ENCODE measurements at regions not wholly inside any gene's neighbourhood (a gene's known extent, or its start where the extent isn't known, plus 50 kb on each side); places are given as distances from the start of the nearest gene placed in this dataset.
"Not testable (repeated sequence)": the region's sequence is repeated elsewhere in the genome, so short reads cannot be mapped to it uniquely, and the experiment has no call there.

DNA sequence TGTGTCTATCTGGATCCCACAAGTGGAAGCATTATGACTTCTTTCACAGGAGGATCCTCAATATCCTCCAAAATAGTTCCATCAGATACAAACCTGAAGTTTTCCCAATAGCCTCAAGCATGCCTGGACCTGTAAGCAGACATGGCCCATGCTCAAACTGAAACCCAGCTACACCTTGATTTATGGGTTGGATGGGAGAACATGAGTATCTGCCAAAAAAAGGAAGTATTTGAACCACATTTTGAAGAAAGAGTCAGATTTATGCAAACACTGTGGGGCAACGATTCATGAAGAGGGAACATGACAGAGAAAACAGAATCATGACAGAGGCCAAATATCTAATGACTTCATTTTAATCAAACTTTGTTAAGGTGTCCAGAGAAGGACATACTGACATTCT is 351.0 kb upstream of the NFIA start:
- no peak for DNase-seq (ENCODE audit: low spot score)

DNA sequence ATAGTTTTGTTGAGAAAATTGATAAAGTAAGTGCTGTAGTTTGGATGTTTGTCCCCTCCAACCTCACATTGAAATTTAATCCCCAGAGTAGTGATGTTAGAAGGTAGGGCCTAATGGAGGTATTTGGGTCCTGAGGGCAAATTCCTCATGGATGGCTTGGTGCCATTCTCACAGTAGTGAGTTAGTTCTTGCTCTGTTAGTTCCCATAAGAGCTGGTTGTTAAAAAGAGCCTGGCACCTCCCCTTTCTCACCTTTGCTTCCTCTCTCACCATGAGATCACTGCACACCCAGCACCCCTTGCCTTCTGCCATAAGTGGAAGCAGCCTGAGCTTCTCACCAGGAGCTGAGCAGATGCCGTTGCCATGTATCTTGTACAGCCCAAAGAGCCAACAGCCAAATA is 354.8 kb upstream of the NFIA start:
- DNase-seq (ENCODE audit: low spot score): no peak

DNA sequence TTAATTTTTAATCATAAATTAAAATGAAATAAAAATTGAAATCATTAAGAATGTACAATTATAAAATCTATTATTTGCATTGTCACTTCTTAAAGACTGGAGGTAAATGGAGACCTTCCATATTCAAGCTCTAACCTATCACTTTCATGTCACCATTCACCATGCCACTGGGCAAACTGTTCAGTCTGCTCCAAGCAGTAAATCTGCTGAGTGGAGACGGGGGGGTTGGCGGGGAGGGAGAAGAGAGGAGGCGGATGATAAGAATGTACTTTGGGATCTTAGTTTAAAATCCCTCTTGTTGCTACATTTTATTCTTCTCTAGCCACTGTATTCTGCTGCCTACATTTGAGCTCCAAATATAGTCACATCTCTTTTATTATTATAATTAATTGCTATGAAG is 365.9 kb upstream of the NFIA start:
- DNase-seq (ENCODE audit: low spot score): no peak

DNA sequence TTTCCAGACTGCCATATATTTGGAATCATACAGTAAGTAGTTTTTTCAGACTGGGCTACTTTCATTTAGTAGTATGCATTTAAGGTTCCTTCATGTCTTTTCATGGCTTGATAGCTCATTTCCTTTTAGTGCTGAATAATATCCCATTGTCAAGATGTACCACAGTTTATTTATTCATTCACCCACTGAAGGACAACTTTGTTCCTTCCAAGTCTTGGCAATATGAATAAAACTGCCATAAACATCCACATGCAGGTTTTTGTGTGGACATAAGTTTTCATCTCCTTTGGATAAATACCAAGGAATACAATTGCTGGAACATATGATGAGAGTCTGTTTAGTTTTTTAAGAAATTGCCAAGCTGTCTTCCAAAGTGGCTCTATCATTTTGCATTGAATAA is 366.4 kb upstream of the NFIA start:
- DNase-seq (ENCODE audit: low spot score): no peak

DNA sequence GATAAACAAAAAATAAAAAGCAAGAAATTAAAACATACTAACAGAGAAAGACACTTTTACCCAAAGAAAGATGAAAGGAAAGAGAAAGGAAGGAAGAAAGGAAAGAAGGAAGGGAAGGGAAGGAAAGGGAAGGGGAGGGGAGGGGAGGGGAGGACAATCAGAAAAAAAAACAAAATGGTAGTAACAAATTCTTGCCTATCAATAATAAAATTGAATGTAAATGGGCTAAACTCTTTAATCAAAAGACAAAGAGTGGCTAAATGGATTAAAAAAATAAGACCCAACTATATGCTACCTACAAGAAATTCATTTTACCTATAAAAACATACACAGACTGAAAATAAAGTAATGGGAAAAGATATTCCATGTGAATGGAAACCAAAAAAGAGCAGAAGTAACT is 372.9 kb upstream of the NFIA start:
- no peak for DNase-seq (ENCODE audit: low spot score)

DNA sequence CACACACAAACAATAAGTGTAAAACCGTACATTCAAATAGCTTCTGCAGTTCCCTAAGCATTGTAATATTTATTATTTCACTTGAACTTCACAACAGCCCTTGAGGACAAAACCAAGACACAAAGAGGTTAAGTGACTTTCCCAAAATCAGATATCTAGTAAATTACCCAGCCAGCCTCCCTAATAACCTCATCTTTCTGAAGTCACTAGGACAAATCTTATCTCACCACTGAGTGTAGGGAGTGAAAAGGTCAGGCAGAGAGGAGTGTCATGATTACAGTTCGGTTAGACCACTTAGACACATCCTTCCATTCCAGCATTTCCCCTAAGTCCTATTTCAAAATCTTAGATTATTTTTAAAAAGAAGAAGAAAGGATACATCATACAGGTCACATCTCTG is 377.3 kb upstream of the NFIA start:
- no peak for DNase-seq (ENCODE audit: low spot score)

DNA sequence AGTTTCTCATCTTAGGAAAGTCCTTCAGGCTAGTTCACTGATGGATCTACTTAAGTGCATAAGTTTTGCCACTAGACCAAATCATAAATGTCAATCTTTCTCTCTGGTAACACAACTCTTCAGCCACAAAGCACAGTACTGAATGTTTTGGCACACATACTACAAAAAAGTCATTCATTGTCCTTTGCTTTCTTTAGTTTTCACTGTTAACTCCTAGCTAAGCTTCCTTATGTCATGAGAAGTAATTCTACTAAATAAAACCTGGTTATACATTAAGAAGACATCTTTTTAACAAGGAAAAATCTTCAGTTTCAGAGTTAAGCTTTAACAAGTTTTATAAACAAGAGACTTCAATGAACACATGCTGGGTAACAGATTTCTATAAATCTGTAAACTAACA is 379.2 kb upstream of the NFIA start:
- DNase-seq (ENCODE audit: low spot score): no peak

DNA sequence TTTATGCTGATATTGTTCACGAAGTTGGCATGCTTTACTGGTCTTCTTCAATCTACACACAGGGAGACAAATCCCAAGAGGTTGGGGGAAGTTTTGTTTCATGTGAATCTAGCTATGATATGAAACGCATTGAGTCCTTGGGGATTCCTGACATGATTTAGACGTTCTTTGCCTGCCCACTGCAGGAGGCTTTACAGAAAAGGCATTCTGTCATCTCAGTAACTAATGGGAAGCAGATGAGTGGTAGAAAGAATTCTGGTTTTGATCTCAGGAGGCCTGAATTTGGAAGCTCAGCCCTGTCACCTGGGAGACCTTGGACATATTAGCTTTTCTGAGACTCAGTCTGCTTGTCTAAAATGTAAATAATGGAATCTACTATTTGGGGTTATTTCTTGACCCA is 383.0 kb upstream of the NFIA start:
- DNase-seq (ENCODE audit: low spot score): no peak

DNA sequence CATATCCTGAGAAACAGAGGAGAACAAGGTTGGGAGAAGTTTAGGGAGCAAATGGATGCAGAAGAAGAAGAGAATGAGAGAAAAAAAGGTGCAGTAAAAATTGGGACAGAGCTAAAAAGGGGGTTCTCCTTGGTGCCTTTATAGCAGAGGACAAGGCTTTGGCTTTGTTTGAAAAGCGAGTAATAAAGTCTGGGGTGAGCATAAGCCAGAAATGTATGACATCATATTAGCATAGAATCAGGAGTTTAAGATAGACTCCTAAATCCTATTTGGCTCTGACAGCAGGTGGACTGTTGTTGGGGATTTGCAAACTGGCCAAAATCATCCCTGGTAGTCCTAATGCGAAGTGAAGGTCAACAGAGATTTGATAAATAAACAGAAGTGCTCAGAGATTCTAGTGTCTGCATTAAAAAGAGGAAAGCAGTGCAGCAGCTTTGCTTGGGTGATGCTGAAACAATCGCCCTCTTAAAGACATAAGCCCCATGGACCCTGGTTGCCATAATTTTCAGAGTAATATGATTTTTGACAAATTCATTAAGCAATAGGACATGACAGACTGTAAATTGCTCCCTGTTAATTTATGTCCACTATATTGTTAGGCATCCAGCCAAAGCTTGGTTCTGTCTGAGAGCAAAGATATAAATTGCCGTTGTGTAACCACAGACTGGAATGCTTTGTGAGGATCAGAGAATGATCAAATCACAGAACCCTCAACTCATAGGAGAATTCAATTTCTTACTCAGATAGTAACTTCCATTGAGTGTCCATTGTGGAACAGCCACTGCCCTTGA is 385.0 kb upstream of the NFIA start:
- DNase-seq (ENCODE audit: low spot score): no peak

DNA sequence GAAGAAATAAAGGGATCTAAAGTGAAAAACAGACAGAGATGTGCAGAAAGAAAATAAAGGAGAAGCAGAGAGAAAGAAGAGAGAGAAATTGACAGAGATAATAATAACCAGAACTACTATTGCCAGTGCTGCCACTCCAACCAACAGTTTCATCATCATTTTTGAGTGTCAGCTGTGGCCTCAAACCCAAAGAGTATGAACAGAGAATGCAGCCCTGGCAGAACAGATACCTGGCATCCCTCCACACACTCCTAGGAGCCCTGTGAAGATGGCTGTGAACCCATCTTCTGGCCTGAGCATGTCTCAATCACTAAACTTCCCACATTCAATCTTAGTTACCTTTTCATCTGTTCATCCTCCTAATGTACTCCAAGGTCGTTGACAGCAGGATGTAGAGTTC is 385.8 kb upstream of the NFIA start:
- DNase-seq (ENCODE audit: low spot score): no peak

DNA sequence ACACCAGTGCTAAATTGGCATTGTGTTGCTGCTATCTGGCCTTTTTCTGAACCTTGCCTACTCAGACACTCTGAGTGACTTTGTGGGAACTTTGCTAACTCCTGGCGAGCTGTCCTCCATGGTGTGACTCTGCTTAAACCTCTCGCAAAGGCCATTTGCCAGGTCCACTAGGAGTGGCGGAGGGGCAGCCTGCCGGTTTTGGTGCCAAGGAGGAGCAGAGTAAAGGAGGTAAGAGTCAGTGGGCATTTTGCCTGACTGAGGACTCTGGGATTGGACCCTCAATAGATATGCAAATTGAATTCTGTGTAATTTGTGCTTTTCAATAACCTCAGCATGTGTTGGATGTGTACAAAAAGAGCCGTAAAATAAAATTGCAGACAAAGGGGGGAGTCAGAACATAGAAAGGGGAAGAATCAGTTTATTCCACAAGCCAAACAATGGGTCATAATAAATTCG is 386.6 kb upstream of the NFIA start:
- no peak for DNase-seq (ENCODE audit: low spot score)

DNA sequence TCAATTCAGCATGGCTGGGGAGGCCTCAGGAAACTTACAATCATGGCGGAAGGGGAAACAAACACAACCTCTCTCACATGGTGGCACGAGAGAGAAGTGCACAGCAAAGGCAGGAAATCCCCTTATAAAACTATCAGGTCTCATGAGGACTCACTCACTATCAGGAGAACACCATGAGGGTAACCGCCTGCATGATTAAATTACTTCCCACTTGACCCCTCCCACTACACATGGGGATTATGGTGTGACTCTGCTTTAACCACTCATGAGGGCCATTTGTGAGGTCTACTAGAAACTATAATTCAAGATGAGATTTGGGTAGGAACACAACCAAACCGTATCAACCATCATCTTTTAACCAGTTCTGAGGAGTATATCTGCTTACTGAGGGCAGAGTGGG is 387.4 kb upstream of the NFIA start:
- DNase-seq (ENCODE audit: low spot score): no peak

DNA sequence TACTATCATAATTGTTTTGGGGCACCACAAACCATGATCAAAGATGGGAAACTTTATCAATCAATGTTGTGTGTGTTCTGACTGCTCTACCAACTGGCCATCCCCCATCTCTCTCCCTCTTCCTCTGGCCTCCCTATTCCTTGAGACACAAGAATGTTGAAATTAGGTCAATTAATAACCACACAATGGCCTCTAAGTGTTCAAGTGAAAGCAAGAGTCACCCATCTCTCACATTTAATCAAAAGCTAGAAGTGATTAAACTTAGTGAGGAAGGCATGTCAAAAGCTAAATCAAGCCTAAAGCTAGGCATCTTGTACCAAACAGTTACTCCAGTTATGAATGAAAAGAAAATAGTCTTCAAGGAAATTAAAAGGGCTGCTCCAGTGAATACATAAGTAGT is 390.3 kb upstream of the NFIA start:
- DNase-seq (ENCODE audit: low spot score): no peak

DNA sequence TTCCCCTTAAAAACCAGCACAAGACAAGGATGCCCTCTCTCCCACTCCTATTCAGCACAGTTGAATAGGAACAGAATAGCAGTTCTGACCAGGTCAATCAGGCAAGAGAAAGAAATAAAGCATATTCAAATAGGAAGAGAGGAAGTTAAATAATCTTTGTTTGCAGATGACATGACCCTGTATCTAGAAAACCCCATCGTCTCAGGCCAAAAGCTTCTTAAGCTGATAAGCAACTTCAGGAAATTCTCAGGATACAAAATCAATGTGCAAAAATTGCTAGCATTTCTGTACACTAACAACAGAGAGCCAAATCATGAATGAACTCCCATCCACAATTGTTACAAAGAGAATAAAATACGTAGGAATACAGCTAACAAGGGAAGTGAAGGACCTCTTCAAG is 394.1 kb upstream of the NFIA start:
- DNase-seq (ENCODE audit: low spot score): not testable (repeated sequence)

DNA sequence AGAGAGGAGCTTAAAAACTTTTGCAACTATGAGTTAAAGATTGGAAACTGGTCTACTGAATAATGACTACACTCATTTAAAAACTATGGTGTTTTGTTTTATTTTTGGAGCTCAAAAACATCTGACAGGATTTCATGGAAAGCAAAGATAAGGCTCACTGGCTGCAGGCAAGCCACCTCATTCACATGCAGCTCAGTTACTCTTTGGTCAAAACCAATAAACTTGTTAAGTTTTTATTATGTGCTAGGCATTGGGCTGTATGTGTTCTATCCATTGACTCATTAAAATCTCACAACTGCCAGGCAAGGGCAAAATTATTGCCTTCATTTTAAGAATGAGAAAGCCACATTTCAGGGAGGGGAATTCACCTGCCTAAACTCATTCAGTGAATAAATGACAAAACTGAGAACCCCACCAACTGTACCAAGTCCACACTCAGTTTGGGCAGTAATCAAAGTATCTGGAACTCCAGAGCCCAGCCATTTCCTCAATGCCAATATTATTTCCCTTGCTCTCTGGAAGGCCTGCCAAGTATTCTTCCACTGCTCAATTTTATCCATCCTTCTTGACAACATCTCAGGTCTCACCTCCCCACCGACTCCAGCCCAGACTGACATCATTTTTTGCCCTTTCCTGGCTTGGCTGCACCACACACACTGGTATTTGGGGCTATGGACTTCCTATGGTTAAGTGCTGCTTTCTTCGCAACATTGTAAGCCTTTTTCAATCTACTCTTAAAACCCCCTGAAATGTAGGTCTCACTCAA is 401.1 kb upstream of the NFIA start:
- no peak for DNase-seq (ENCODE audit: low spot score)

DNA sequence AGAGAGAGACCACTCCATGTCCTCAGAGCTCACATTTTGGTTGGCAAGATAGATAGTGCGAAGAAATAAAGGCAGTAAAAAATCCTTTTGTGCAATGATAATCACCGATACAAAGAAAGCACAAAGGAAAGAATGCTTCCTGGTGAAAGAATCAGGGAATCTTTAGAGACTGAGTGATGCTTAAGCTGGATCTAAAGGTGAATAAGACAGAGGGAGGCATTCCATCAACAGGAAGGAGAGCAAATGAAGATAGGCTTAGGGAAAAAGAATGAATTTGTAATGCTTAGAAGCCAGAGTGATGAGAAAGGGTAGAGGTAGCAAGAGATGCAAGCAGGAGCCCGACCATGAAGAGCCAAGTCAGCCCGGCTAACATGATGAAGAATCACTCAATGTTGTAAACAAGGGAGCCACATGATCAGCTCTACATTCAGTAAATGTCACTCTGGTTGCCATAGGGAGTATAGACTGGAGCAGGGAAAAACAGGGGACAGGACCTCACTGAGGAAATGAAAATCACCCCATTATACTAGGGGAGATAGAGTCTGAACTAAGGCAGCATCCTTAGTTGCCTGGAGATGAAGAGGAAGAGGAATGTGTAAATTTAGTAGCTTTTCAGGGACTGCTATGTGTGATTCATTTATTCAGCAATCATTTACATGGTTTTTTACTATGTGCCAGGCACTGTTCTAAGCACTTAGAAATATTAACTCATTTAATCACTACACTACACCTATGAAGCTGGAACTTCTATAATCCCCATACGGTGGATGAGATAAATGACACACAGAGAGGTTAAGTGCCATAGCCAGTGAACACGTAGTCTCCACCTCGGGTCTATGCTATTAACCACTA is 402.6 kb upstream of the NFIA start:
- DNase-seq (ENCODE audit: low spot score): no peak

DNA sequence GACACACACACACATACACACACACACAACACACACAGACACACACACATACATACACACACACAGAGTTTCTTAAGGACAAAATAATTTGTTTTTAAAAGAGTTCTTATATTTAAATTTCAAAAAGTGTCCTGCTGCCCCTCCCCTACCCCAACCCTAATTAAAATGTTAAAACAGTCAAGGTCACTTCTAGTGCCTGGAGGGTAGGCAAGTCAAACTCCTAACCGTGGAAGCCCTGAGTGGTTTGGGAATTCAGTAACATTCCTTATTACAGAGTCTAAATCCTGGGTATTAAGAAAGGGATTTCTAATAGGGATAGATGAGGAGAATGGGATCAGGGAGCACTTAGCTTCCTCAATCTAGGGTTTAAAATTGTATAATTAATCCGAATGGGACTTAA is 403.6 kb upstream of the NFIA start:
- DNase-seq (ENCODE audit: low spot score): no peak

DNA sequence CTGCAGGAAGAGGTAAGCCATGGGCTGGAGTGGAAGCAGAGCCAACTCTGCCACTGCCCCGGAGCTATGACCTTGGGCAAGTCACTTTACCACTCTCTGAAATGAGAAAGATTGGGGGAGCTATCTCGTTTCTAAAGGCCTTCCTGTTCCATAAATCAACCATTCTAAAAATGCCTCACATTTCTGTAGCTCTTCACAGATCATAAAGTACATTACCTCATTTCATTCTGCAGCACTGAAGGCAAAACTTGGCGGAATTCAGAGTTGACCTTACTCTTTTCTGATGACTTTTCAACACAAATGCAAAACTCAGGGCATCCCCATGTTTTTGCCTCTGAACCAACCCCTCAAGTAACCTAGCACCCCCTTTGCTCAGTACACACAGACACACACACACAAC is 404.0 kb upstream of the NFIA start:
- no peak for DNase-seq (ENCODE audit: low spot score)

DNA sequence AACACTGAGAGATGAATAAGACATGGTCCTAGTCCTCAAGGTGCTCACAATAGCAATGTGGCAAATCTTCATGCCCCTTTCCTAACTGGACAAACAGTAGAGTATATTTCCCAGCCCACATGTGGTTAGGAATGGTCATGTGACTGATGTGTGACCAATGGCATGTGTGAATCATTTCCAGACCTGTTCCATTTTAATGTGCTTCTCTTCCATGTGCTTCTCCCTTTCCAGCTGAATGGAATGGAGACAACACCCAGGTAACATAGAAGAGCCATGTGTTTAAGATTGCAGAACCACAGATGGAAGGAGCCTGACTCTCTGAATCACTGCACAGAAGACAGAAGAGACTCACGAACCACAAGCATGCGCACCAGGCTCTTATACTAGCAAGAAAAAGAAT is 409.9 kb upstream of the NFIA start:
- no peak for DNase-seq (ENCODE audit: low spot score)

DNA sequence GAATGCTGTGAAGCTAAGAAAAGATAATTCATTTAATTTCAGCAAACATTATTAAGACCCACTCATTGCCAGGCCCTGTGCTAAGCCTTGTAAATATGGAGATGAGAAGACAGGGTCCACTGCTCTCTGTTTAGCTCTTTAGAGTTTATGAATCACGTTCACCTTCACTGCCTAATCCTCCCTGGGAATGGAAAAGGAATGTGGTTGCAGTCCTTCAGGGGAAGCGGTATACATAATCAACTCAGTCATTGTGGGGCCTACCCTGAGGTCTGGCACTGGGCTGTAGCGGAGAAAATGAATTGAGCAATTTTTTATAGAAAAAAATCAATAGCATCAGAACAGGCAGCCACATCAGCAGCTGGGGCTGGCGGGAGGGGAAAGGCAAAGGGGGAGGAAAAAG is 412.1 kb upstream of the NFIA start:
- no peak for DNase-seq (ENCODE audit: low spot score)

DNA sequence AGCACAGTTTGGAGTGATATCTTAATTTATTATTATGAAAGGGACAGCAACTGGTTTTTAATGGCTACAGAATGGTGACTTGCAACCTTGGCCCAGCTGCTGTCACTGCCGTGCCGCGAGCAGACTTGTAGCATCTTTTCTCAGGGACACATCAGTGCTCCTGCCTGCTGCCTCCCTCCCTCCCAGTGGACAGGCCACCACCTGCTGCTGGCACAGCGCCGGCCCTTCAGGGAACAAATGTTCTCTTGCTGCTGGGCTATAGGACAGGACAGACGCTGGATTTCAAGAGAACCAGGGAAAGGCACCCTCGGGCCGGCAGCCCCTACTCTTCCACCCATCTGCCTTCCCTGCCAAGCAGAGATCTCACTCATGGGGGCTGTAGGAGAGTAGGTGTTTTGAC is 413.8 kb upstream of the NFIA start:
- DNase-seq (ENCODE audit: low spot score): no peak

DNA sequence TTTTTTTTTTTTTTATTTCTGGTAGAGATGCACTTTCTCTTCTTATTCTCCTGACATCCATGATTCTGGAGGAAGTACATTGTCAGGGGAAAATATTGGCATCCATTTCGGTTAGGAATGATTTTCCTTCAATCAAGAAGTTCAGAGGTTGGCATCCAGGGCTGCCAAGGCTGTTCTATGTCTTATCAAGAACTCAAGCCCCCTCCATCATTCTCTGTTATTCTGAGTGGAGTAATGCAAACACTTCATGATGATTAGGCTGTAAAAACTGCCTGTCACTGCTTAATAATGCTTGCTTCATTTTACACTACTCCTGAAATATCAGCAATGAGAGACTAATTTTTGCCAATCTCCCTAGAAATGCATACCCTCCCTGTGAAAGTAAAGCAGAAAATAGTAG is 417.1 kb upstream of the NFIA start:
- DNase-seq (ENCODE audit: low spot score): no peak

DNA sequence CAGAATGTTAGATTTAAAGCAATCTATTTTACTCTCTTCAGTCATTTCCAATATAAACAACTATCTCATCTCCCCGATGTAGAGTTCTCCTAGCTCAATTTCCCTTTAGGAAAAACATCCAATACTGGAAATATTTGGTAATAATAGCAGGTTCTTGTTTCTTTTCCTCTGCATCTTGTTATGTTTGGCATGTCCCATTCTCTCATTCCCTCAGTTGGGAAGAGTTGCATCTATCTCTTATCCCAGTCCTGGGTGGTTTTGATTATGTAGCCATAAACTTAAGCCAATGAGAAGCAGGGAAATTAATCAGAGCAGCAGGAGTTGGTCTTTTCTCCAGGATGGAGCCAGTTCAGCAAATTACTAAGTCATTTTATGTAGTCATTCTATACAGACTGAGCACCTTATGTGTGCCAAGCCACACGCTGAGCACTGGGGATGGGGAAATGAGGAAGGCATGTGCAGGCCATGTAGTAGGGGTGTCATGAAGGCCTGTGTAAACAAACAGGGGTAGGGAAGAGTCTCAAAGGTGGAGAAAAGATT is 418.2 kb upstream of the NFIA start:
- no peak for DNase-seq (ENCODE audit: low spot score)
